Kidney (tissue), 13 donors: ENCODE measurements at regions not wholly inside any gene's neighbourhood (a gene's known extent, or its start where the extent isn't known, plus 50 kb on each side); places are given as distances from the start of the nearest gene placed in this dataset.

ENCODE experiments used
- DNase-seq, 5 donors: peaks; one replicate each; pipeline ENCODE4 v3.0.0-alpha.2; 2013 to 2020
- FAIRE-seq: peaks from 2 replicates; lab custom pipeline; 2012; peaks lifted over from hg19 to GRCh38; lab: Jason Lieb, UNC
- H3K27ac ChIP-seq, 2 donors: one replicate each; pipeline ENCODE4 v1.7.0; 2013; ENCODE audit warnings: low read depth in 2 of 2, low read length in 2 of 2, inconsistent platforms in 1 of 2
- H3K27me3 ChIP-seq: one replicate; pipeline ENCODE4 v1.7.1; 2013; ENCODE audit warnings: low read length, inconsistent platforms; ENCODE audit not compliant: control insufficient read depth, insufficient read depth
- H3K36me3 ChIP-seq, 3 donors: one replicate each; pipeline versions ENCODE4 v1.7.0 to v1.7.1; 2013; ENCODE audit warnings: low read length in 3 of 3, control low read depth in 1 of 3, inconsistent platforms in 1 of 3; ENCODE audit not compliant: insufficient read depth in 3 of 3, control insufficient read depth in 2 of 3
- H3K4me1 ChIP-seq, 3 donors: one replicate each; pipeline versions ENCODE4 v1.7.0 to v1.7.1; 2013; ENCODE audit warnings: low read length in 3 of 3, inconsistent platforms in 1 of 3, low read depth in 1 of 3; ENCODE audit not compliant: control insufficient read depth in 2 of 3, insufficient read depth in 2 of 3
- H3K4me3 ChIP-seq, 3 donors: one replicate each; pipeline versions ENCODE4 v1.7.0 to v1.8.1; 2013; ENCODE audit warnings: low read length in 3 of 3, control low read depth in 1 of 3, inconsistent platforms in 1 of 3
- H3K9ac ChIP-seq, 3 donors: one replicate each; pipeline versions ENCODE4 v1.7.0 to v1.7.1; 2013; ENCODE audit warnings: low read length in 3 of 3, control low read depth in 1 of 3, inconsistent platforms in 1 of 3
- H3K9me3 ChIP-seq, 3 donors: one replicate each; pipeline versions ENCODE4 v1.7.0 to v1.7.1; 2013; ENCODE audit warnings: low read length in 3 of 3, control low read depth in 1 of 3, inconsistent platforms in 1 of 3; ENCODE audit not compliant: control insufficient read depth in 2 of 3, insufficient read depth in 1 of 3
- intact Hi-C: fragments of 100-400 bp; cut with DNase I; formaldehyde crosslinking; loops from one replicate; pipeline ENCODE4 v1.11.1; 2022
- TF ChIP-seq, protein P1 (sequence below): IDR thresholded peaks from 3 replicates; pipeline ENCODE4 v1.5.1; 2012; ENCODE audit warnings: mild to moderate bottlenecking, moderate library complexity, borderline replicate concordance; ENCODE audit not compliant: insufficient read depth; ENCODE audit errors: extremely low read depth
- donor health status: control.
- donor health status: control.
- donor health status: control.
- donor health status: control.
- donor health status: control.
- donor health status: DM: yes; HTN: yes; CAD: no.
- donor health status: Normal renal cell carcinoma (clear cell type).

DNA sequence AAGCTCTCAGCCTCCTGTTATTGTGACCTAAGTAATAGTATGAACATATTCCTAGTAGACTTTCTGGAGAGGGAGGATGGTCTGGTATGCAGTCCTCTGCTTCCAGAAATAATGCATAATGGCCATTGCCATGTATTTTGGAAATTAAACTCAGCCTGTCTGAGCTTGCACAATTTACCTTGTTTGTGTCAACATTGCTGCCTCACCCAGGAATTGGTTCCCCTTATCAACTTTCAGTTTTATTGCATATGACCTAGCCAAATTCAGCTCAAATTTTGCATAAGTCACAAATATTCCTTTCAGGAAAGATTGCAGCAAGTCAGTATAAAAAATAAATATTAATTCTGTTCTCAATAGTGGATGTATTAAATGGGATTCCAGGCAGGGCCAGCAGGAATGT, 101.9 kb upstream of the SLC5A9 start:
- no peak for FAIRE-seq
- TF ChIP-seq, protein P1, sequence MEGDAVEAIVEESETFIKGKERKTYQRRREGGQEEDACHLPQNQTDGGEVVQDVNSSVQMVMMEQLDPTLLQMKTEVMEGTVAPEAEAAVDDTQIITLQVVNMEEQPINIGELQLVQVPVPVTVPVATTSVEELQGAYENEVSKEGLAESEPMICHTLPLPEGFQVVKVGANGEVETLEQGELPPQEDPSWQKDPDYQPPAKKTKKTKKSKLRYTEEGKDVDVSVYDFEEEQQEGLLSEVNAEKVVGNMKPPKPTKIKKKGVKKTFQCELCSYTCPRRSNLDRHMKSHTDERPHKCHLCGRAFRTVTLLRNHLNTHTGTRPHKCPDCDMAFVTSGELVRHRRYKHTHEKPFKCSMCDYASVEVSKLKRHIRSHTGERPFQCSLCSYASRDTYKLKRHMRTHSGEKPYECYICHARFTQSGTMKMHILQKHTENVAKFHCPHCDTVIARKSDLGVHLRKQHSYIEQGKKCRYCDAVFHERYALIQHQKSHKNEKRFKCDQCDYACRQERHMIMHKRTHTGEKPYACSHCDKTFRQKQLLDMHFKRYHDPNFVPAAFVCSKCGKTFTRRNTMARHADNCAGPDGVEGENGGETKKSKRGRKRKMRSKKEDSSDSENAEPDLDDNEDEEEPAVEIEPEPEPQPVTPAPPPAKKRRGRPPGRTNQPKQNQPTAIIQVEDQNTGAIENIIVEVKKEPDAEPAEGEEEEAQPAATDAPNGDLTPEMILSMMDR: no peak

DNA sequence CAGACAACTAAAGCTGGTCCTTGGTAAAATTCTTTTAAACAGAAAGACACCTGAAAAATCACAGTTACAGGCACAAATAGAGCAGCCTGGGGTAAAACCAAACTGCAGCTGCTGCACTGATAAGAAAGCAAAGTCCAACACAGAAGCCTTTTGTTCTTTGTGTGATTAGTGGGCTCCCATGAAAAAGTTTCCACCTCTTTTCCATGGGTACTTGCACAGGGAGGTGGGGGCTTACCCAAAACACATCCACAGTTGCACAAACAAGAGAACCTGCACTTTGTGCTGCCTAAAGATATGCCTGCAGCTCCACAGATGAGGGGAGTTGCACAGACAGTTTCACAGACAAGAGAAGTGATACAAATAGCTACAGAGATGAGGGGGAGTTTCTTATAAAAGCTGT, 106.7 kb upstream of the SLC5A9 start:
- Histone ChIP-seq H3K4me1 (peaks cover 0 to 2% (median 0%) of the 10 kb centered on the region in 3 donors), H3K9me3 (no peaks in the 10 kb centered on the region), H3K27ac (no peak overlapping the region), H3K9ac (no peak overlapping the region), H3K27me3 (no peaks in the 10 kb centered on the region), H3K4me3 (no peak overlapping the region), H3K36me3 (no peaks in the 10 kb centered on the region)
- TF ChIP-seq, protein P1: no peak
- FAIRE-seq (no peak), DNase-seq (peak in 2 of 5 donors; percentile 32 to 35)
- intact Hi-C loops: no loop called here

More for the DNA sequence above, 101.9 kb upstream of the SLC5A9 start:
- no peak overlapping the region for H3K27ac ChIP-seq
- H3K9ac ChIP-seq: no peak overlapping the region
- H3K4me1 ChIP-seq: no peaks in the 10 kb centered on the region
- DNase-seq: no peak
- H3K36me3 ChIP-seq: no peaks in the 10 kb centered on the region
- H3K9me3 ChIP-seq: no peaks in the 10 kb centered on the region
- intact Hi-C loops: no loop called here
- no peak overlapping the region for H3K4me3 ChIP-seq
- H3K27me3 ChIP-seq: no peaks in the 10 kb centered on the region

DNA sequence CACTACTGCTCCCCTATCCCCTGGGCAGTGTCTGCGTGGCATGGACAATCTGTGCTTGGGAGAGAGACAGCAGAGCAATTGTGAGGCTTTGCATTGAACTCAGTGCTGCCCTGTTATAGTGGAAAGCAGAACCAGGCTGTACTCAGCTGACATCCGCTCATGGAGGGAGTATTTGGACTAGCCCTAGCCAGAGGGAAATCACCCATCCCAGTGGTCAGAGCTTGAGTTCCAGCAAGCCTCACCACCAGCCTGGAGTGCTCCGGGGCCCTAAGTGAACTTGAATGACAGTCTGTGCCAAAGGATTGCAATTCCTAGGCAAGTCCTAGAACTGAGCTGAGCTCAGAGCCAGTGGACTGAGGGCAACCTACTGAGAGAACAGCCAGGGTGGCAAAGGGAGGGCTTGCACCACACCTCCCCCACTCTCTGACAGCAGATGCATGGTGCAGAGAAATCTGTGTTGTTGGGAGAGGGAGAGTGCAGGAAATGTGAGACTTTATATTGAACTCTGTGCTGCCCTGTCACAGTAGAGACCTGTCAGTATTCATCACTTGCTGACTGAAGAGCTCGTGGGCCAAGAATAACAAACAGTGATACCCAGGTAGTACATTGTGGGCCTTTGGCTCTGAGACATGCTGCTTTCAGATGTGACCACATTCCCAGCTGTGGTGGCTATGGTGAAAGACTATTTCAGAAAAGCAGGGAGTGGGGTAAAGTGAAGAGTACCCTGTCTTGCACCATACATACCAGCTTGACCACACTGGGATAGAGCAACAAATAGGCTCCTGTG, 107.7 kb upstream of the SLC5A9 start:
- FAIRE-seq (no peak), DNase-seq (peak in 3 of 5 donors; percentile 52 to 69 (median 62))
- Histone ChIP-seq H3K36me3 (no peaks in the 10 kb centered on the region), H3K4me1 (peaks cover 0 to 2% (median 0%) of the 10 kb centered on the region in 3 donors), H3K9ac (no peak overlapping the region), H3K27me3 (no peaks in the 10 kb centered on the region), H3K9me3 (no peaks in the 10 kb centered on the region), H3K27ac (no peak overlapping the region), H3K4me3 (no peak overlapping the region)
- TF ChIP-seq, protein P1: no peak
- intact Hi-C loops: no loop called here
